HG03521 (cell line): ENCODE measurements at regions not wholly inside any gene's neighbourhood (a gene's known extent, or its start where the extent isn't known, plus 50 kb on each side); places are given as distances from the start of the nearest gene placed in this dataset.
"Not testable (repeated sequence)": the region's sequence is repeated elsewhere in the genome, so short reads cannot be mapped to it uniquely, and the experiment has no call there.

Source experiments
- ATAC-seq: cut with Tn5 transposase; IDR thresholded peaks from one replicate; pipeline ENCODE4 v1.9.1; 2021; ENCODE audit warnings: mild to moderate bottlenecking, moderate library complexity; ENCODE audit not compliant: unreplicated experiment

- no peak for ATAC-seq
These were observed 76.2 kb upstream of the MRPS22 start for GRCh38 chr3:139267300-139268246.

GRCh38 chr3:139269984-139270383, 73.8 kb upstream of the MRPS22 start:
- ATAC-seq, result no peak

GRCh38 chr3:139270652-139271051, 73.2 kb upstream of the MRPS22 start:
- not testable (repeated sequence) for ATAC-seq

- no peak for ATAC-seq
These were observed 63.7 kb upstream of the MRPS22 start for GRCh38 chr3:139280027-139280671.

- ATAC-seq, result no peak
These were observed 62.7 kb upstream of the MRPS22 start for GRCh38 chr3:139281096-139281495.

GRCh38 chr3:139281522-139282196, 62.2 kb upstream of the MRPS22 start:
- no peak for ATAC-seq

GRCh38 chr3:139283301-139283700, 60.5 kb upstream of the MRPS22 start:
- no peak for ATAC-seq

- no peak for ATAC-seq
These were observed 59.6 kb upstream of the MRPS22 start for GRCh38 chr3:139284221-139284620.

GRCh38 chr3:139285691-139286090, 58.1 kb upstream of the MRPS22 start:
- ATAC-seq, result no peak

GRCh38 chr3:139286241-139286640, 57.6 kb upstream of the MRPS22 start:
- ATAC-seq, result no peak

- no peak for ATAC-seq
These were observed 57.0 kb upstream of the MRPS22 start for GRCh38 chr3:139286825-139287224.

GRCh38 chr3:139287557-139287956, 56.3 kb upstream of the MRPS22 start:
- no peak for ATAC-seq

GRCh38 chr3:139288266-139288821, 55.5 kb upstream of the MRPS22 start:
- ATAC-seq, result no peak

- no peak for ATAC-seq
These were observed 53.8 kb upstream of the MRPS22 start for GRCh38 chr3:139289860-139290524.

GRCh38 chr3:139291276-139292051, 52.4 kb upstream of the MRPS22 start:
- no peak for ATAC-seq

- ATAC-seq, result no peak
These were observed 51.6 kb upstream of the MRPS22 start for GRCh38 chr3:139292192-139292591.

GRCh38 chr3:139292711-139293664, 50.8 kb upstream of the MRPS22 start:
- no peak for ATAC-seq

- no peak for ATAC-seq
These were observed 50.2 kb upstream of the MRPS22 start for GRCh38 chr3:139293665-139294023.
